K562 (cell line): ENCODE measurements at regions not wholly inside any gene's neighbourhood (a gene's known extent, or its start where the extent isn't known, plus 50 kb on each side); places are given as distances from the start of the nearest gene placed in this dataset.
A peak's percentile ranks its signal among the peaks of the same experiment; 100 is the strongest.

Experiments
- ATAC-seq: fragments of 200-7000 bp; cut with Tn5 transposase; 3 replicates; pipeline ENCODE4 v1.9.1; 2020; ENCODE audit warnings: moderate library complexity
- BruUV-seq: library from RNA; stranded (reverse); fragments of 400-500 nt; replicated peaks from 2 replicates; lab custom pipeline; 2021; lab: Mats Ljungman, UMichigan
- CTCF ChIA-PET: fragments of 300-600 bp; formaldehyde crosslinking; extraction: SDS; loops from one replicate; lab custom pipeline; 2021; ENCODE audit warnings: low intra/inter-chr PET ratio; lab: Yijun Ruan, JAX
- POLR2A ChIA-PET: fragments of 300-600, 350-650 bp; sonication (Branson Sonifier 250); formaldehyde crosslinking; extraction: SDS; loops from one replicate; lab custom pipeline; 2021; ENCODE audit warnings: antibody characterized with exemption, inconsistent platforms; lab: Yijun Ruan, JAX
- DNase-seq, 4 experiments: peaks; one replicate each; pipeline versions ENCODE4 v3.0.0 to v3.0.0-alpha.2; 2011 to 2018; ENCODE audit warnings: low spot score in 3 of 4, mixed read lengths in 3 of 4; ENCODE audit errors: extremely low read depth in 1 of 4
- FAIRE-seq: peaks from 2 replicates; lab custom pipeline; 2011; peaks lifted over from hg19 to GRCh38; lab: Jason Lieb, UNC
- H2AFZ ChIP-seq: 2 replicates; pipeline ENCODE4 v1.6.0; 2011; ENCODE audit warnings: low read depth, low read length, control low read depth, inconsistent platforms
- H3K27ac ChIP-seq: fragments of 200-600 bp; 3 replicates; pipeline ENCODE4 v1.8.0; 2011; ENCODE audit warnings: low read depth, mild to moderate bottlenecking, control low read depth, inconsistent platforms, low read length, moderate library complexity, mixed read lengths; ENCODE audit errors: extremely low read depth
- H3K27me3 ChIP-seq, 2 experiments: fragments of 300-600 bp in 1 of 2; 2 replicates in 1 of 2; 3 replicates in 1 of 2; pipeline versions ENCODE4 v1.6.0 to v1.8.0; 2011; ENCODE audit warnings: inconsistent platforms in 2 of 2, low read length in 2 of 2, mild to moderate bottlenecking in 1 of 2, mixed read lengths in 1 of 2, moderate library complexity in 1 of 2; ENCODE audit not compliant: control insufficient read depth in 2 of 2, insufficient read depth in 2 of 2
- H3K36me3 ChIP-seq: fragments of 300-600 bp; 3 replicates; pipeline ENCODE4 v1.8.0; 2011; ENCODE audit warnings: mild to moderate bottlenecking, low read length, inconsistent platforms; ENCODE audit not compliant: control insufficient read depth, insufficient read depth
- H3K4me1 ChIP-seq, 2 experiments: fragments of 200-600 bp in 1 of 2; replicated peaks in 1 of 2; 2 replicates in 1 of 2; 3 replicates in 1 of 2; pipeline versions ENCODE4 v1.5.1 to v1.8.0; 2011; ENCODE audit warnings: inconsistent platforms in 2 of 2, low read length in 2 of 2, mild to moderate bottlenecking in 1 of 2, mixed read lengths in 1 of 2, moderate library complexity in 1 of 2; ENCODE audit not compliant: control insufficient read depth in 2 of 2, insufficient read depth in 2 of 2
- H3K4me2 ChIP-seq: 2 replicates; pipeline ENCODE4 v1.6.1; 2011; ENCODE audit warnings: low read length, control low read depth, inconsistent platforms, mixed read lengths; ENCODE audit not compliant: insufficient read depth
- H3K4me3 ChIP-seq: fragments of 200-600 bp; sonication (generic), shearing (Covaris generic); 2 replicates; pipeline ENCODE4 v1.5.1; 2016; ENCODE audit warnings: control low read depth, inconsistent platforms
- H3K79me2 ChIP-seq: fragments of 200-600 bp; 3 replicates; pipeline ENCODE4 v1.8.0; 2011; ENCODE audit warnings: low read length, inconsistent platforms; ENCODE audit not compliant: control insufficient read depth, insufficient read depth
- H3K9ac ChIP-seq, 2 experiments: 2 replicates each; pipeline versions ENCODE4 v1.6.0 to v1.6.1; 2011; ENCODE audit warnings: low read depth in 2 of 2, low read length in 2 of 2, control low read depth in 1 of 2, inconsistent platforms in 1 of 2, mild to moderate bottlenecking in 1 of 2, mixed read lengths in 1 of 2; ENCODE audit not compliant: insufficient read depth in 1 of 2
- H3K9me1 ChIP-seq: one replicate; pipeline ENCODE4 v1.6.0; 2011; ENCODE audit warnings: inconsistent platforms, mild to moderate bottlenecking, low read length, moderate library complexity; ENCODE audit not compliant: control insufficient read depth, insufficient read depth
- H3K9me3 ChIP-seq: replicated peaks from 2 replicates; pipeline ENCODE4 v1.5.1; 2011; ENCODE audit warnings: low read depth, low read length, inconsistent platforms; ENCODE audit not compliant: control insufficient read depth, insufficient read depth
- H4K20me1 ChIP-seq: replicated peaks from 2 replicates; pipeline ENCODE4 v1.6.1; 2011; ENCODE audit warnings: low read length, inconsistent platforms, mixed read lengths; ENCODE audit not compliant: control insufficient read depth, insufficient read depth
- ASH1L ChIP-seq: fragments of 450-650 bp; IDR thresholded peaks from 2 replicates; pipeline ENCODE4 v1.6.1; 2018; ENCODE audit warnings: borderline replicate concordance, mild to moderate bottlenecking, low read depth; ENCODE audit not compliant: partially characterized antibody
- CBFB ChIP-seq: sonication (generic); formaldehyde crosslinking; IDR thresholded peaks from 2 replicates; pipeline ENCODE4 v1.4.0; 2020; ENCODE audit warnings: mild to moderate bottlenecking, missing genetic modification reagents
- EWSR1 ChIP-seq: fragments of 450-650 bp; IDR thresholded peaks from 2 replicates; pipeline ENCODE4 v1.6.1; 2018; ENCODE audit warnings: borderline replicate concordance, mild to moderate bottlenecking, low read depth, moderate library complexity; ENCODE audit not compliant: partially characterized antibody
- MIER1 ChIP-seq: fragments of 450-650 bp; IDR thresholded peaks from 2 replicates; pipeline ENCODE4 v1.6.1; 2016; ENCODE audit warnings: antibody characterized with exemption, mild to moderate bottlenecking, low read depth
- NFRKB ChIP-seq: fragments of 450-650 bp; IDR thresholded peaks from 2 replicates; pipeline ENCODE4 v1.6.1; 2016; ENCODE audit warnings: low read depth
- NR2C2 ChIP-seq, 2 experiments: fragments of 200-800 bp in 1 of 2; sonication (Bioruptor generic) in 1 of 2; sonication (generic) in 1 of 2; formaldehyde crosslinking in 1 of 2; IDR thresholded peaks; 2 replicates each; pipeline versions ENCODE4 v1.6.1 to v1.8.0; 2016 to 2022; ENCODE audit warnings: mild to moderate bottlenecking in 1 of 2, missing compliant biosample characterization in 1 of 2, missing genetic modification characterization in 1 of 2, missing genetic modification reagents in 1 of 2
- RAD51 ChIP-seq: fragments of 450-650 bp; IDR thresholded peaks from 2 replicates; pipeline ENCODE4 v1.7.1; 2016; ENCODE audit warnings: low read depth, mild to moderate bottlenecking, borderline replicate concordance
- USF2 ChIP-seq: sonication (generic); formaldehyde crosslinking; IDR thresholded peaks from 2 replicates; pipeline ENCODE4 v1.5.0; 2020; ENCODE audit warnings: missing genetic modification reagents
- ZNF239 ChIP-seq: fragments of 250-450 bp; sonication (Bioruptor Pico); IDR thresholded peaks from 2 replicates; pipeline ENCODE4 v1.4.0; 2020; ENCODE audit warnings: mild to moderate bottlenecking
- WGBS: fragments of 100-300 bp; shearing (Covaris generic); methylation state at CpG from one replicate; pipeline ENCODE4 v1.1.6; 2016; ENCODE audit warnings: low coverage, mixed read lengths; ENCODE audit not compliant: insufficient coverage; ENCODE audit errors: missing lambda C conversion rate; 5-methylcytosine and 5-hydroxymethylcytosine counted together
- in situ Hi-C: fragments of 300-500 bp; cut with MboI; formaldehyde crosslinking; loops from 4 replicates; pipeline ENCODE4 v1.15.0; 2018; ENCODE audit warnings: inconsistent platforms, mixed read lengths
- intact Hi-C: fragments of 100-400 bp; cut with micrococcal nuclease; formaldehyde crosslinking; loops from 2 replicates; pipeline ENCODE4 v1.14.2; 2022
- TF ChIP-seq, protein P1 (sequence below): sonication (generic); formaldehyde crosslinking; IDR thresholded peaks from 2 replicates; pipeline ENCODE4 v1.9.0; 2022; ENCODE audit warnings: mild to moderate bottlenecking, missing genetic modification reagents

GRCh38 chr1:229116114-229116513 is 154.8 kb upstream of the RAB4A start:
- 14% methylated on average over 16 of the region's 16 CpGs for WGBS
- ATAC-seq = no peak
- no peak overlapping the region for H3K4me2 ChIP-seq
- ChIA-PET CTCF (no interaction called here), POLR2A (no interaction called here)
- no peak overlapping the region for H3K4me3 ChIP-seq
- H2AFZ ChIP-seq = no peak overlapping the region
- in situ Hi-C loops = no loop called here
- no peaks in the 10 kb centered on the region for H3K9me1 ChIP-seq
- H4K20me1 ChIP-seq = no peaks in the 10 kb centered on the region
- no peak overlapping the region for H3K27ac ChIP-seq
- H3K9ac ChIP-seq = no peak overlapping the region
- no peaks in the 10 kb centered on the region for H3K79me2 ChIP-seq
- no peak for FAIRE-seq
- BruUV-seq = no TSS peak
- H3K36me3 ChIP-seq = no peaks in the 10 kb centered on the region
- no peak for DNase-seq
- H3K27me3 ChIP-seq = peaks cover 2 to 37% of the 10 kb centered on the region in 2 experiments
- no peaks in the 10 kb centered on the region for H3K9me3 ChIP-seq
- H3K4me1 ChIP-seq = peaks cover 0 to 4% of the 10 kb centered on the region in 2 experiments; a peak in 1 of 5 replicates
- TF ChIP-seq NFRKB = no peak
- intact Hi-C loops = no loop called here

- CTCF ChIA-PET = no interaction called here
These were observed 153.1 kb upstream of the RAB4A start for GRCh38 chr1:229117664-229118300.

More at GRCh38 chr1:229117664-229118300, 153.1 kb upstream of the RAB4A start:
- no peaks in the 10 kb centered on the region for H3K36me3 ChIP-seq
- no peak overlapping the region for H3K4me3 ChIP-seq
- POLR2A ChIA-PET = interaction anchor here (1.0 kb wide), 1 partner anchor 12 kb away, joined by 3 read pairs; no protein-coding TSS in a partner anchor
- H3K27ac ChIP-seq = no peak overlapping the region
- no peaks in the 10 kb centered on the region for H3K9me3 ChIP-seq
- peak; percentile 39; the same call in 2 of the 3 replicates for ATAC-seq
- H3K4me2 ChIP-seq = no peak overlapping the region
- H3K9me1 ChIP-seq = no peaks in the 10 kb centered on the region
- H3K9ac ChIP-seq = peak overlapping the region in 1 of 2 experiments; percentile 51; a peak in 1 of 4 replicates
- TF ChIP-seq RAD51 (peak; percentile 57; the same call in 1 of the 2 replicates), CBFB (CRISPR knock-in tag) (no peak), ASH1L (no peak), EWSR1 (no peak), MIER1 (no peak), NR2C2 (CRISPR knock-in tag; IDR thresholded peaks at IDR 0.05) (no peak), NR2C2 (tag; IDR thresholded peaks at IDR 0.05) (no peak), USF2 (CRISPR knock-in tag) (peak; percentile 70), ZNF239 (no peak)
- TF ChIP-seq, protein P1, sequence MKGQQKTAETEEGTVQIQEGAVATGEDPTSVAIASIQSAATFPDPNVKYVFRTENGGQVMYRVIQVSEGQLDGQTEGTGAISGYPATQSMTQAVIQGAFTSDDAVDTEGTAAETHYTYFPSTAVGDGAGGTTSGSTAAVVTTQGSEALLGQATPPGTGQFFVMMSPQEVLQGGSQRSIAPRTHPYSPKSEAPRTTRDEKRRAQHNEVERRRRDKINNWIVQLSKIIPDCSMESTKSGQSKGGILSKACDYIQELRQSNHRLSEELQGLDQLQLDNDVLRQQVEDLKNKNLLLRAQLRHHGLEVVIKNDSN (CRISPR knock-in tag) = peak; percentile 27; the same call in 1 of the 2 replicates
- TF ChIP-seq, all 486 proteins: peak for 3
- Histone ChIP-seq H2AFZ (no peak overlapping the region), H3K4me1 (peaks cover 4 to 5% of the 10 kb centered on the region in 2 experiments; a peak in 2 of 5 replicates), H4K20me1 (no peaks in the 10 kb centered on the region), H3K27me3 (peaks cover 2 to 45% of the 10 kb centered on the region in 2 experiments), H3K79me2 (no peaks in the 10 kb centered on the region)
- intact Hi-C loops = no loop called here
- under 1% methylated on average over 14 of the region's 14 CpGs for WGBS
- BruUV-seq = no TSS peak
- in situ Hi-C loops = no loop called here
- peak in 1 of 4 experiments; percentile 16 for DNase-seq
- FAIRE-seq = peak; percentile 52
